ENCODE measurements at regions not wholly inside any gene's neighbourhood (a gene's known extent, or its start where the extent isn't known, plus 50 kb on each side); places are given as distances from the start of the nearest gene placed in this dataset.

DNA sequence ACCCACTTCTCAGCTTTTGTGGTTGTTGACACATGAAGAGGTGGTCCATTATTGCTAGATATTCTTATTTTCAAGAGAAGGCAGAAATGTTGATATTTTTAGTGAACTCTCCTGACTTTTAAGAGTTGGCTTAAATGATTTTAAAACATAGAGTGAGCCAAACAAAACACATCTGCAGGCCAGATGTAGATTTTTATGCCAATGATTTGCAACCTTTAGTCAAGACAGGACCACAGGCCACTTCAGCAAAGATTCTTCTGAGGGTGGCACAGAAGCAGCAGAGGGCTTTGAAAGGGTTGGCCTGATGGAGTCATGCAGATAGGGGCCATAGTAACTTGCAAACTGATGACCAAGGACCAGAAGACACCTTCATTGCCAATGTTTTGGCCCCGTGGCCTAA is 276.5 kb upstream of the P2RY1 start:
- TF ChIP-seq YY1 (IDR thresholded peaks at IDR 0.05; ENCODE audit: insufficient read depth, insufficient read length) (no peak), ZNF274 (IDR thresholded peaks at IDR 0.05; ENCODE audit: low read depth, low read length) (no peak)
